Ovary (tissue), 7 donors: ENCODE measurements at regions not wholly inside any gene's neighbourhood (a gene's known extent, or its start where the extent isn't known, plus 50 kb on each side); places are given as distances from the start of the nearest gene placed in this dataset.

Experiments
- DNase-seq, 5 donors: peaks; one replicate each; pipeline ENCODE4 v3.0.0-alpha.2; 2019 to 2020
- H3K27ac ChIP-seq, 2 donors: fragments of 200-600 bp; one replicate each; pipeline versions ENCODE4 v1.5.1 to v1.8.0; 2019 to 2022
- H3K27me3 ChIP-seq: fragments of 200-600 bp; one replicate; pipeline ENCODE4 v1.8.0; 2022
- H3K36me3 ChIP-seq: fragments of 200-600 bp; sonication (generic); one replicate; pipeline ENCODE4 v1.5.1; 2019
- H3K4me1 ChIP-seq: one replicate; pipeline ENCODE4 v1.8.1; 2013; ENCODE audit warnings: mild to moderate bottlenecking, moderate library complexity; ENCODE audit not compliant: insufficient read depth
- H3K4me3 ChIP-seq: fragments of 200-600 bp; sonication (generic); one replicate; pipeline ENCODE4 v1.5.1; 2017
- H3K9me3 ChIP-seq, 2 donors: fragments of 200-600 bp in 1 of 2; sonication (generic) in 1 of 2; one replicate each; pipeline versions ENCODE4 v1.5.1 to v1.8.1; 2013 to 2019; ENCODE audit warnings: mild to moderate bottlenecking in 1 of 2, moderate library complexity in 1 of 2
- CTCF ChIP-seq, 3 donors: fragments of 450-650 bp in 2 of 3; fragments of 200-600 bp in 1 of 3; IDR thresholded peaks; one replicate each; pipeline versions ENCODE4 v1.5.1 to v1.8.0; 2016 to 2022; ENCODE audit warnings: antibody characterized with exemption in 3 of 3, mild to moderate bottlenecking in 1 of 3
- EP300 ChIP-seq: sonication (generic); formaldehyde crosslinking; IDR thresholded peaks from one replicate; pipeline ENCODE4 v1.6.1; 2017; ENCODE audit warnings: antibody characterized with exemption
- POLR2A ChIP-seq: fragments of 450-650 bp; IDR thresholded peaks from one replicate; pipeline ENCODE4 v1.6.1; 2017; ENCODE audit warnings: antibody characterized with exemption, mild to moderate bottlenecking, moderate library complexity
- WGBS, 3 donors: extraction: QIAGEN DNeasy Blood & Tissue Kit in 1 of 3; methylation state at CpG; one replicate each; pipeline versions ENCODE4 v1.1.5 to v1.1.7; 2013 to 2017; 5-methylcytosine and 5-hydroxymethylcytosine counted together
- intact Hi-C, 4 donors: fragments of 100-400 bp; cut with DNase I; formaldehyde crosslinking; loops; one replicate each; pipeline versions ENCODE4 v1.11.0 to v1.15.1; 2022 to 2023
- donor health status: DM: no; HTN: no; CAD: no; lungs with moderate emphysema.
- donor health status: DM: no; HTN: no; CAD: no.
- donor health status: Bipolar disorder and iron deficiency.
- donor health status: DM: no; HTN: no; CAD: no.
- donor health status: DM: yes; HTN: yes; CAD: no.

GRCh38 chr18:61154866-61155265, 178.4 kb upstream of the CDH20 start:
- TF ChIP-seq EP300 (no peak), CTCF (IDR thresholded peaks at IDR 0.05) (no peak)
- Histone ChIP-seq H3K4me3 (no peak overlapping the region), H3K27me3 (peaks cover 3% of the 10 kb centered on the region), H3K27ac (no peak overlapping the region), H3K9me3 (no peaks in the 10 kb centered on the region), H3K4me1 (no peaks in the 10 kb centered on the region), H3K36me3 (no peaks in the 10 kb centered on the region)
- intact Hi-C loops = no loop called here
- no peak for DNase-seq
- 43 to 56% (median 45%) methylated on average over 3 of the region's 3 CpGs for WGBS, 3 donors

GRCh38 chr18:61155586-61155985, 177.6 kb upstream of the CDH20 start:
- no peak overlapping the region for H3K27ac ChIP-seq
- no peaks in the 10 kb centered on the region for H3K9me3 ChIP-seq
- intact Hi-C loops = no loop called here
- TF ChIP-seq EP300 = no peak
- TF ChIP-seq CTCF (IDR thresholded peaks at IDR 0.05) = no peak
- no peak for TF ChIP-seq POLR2A
- no peak for DNase-seq
- 30 to 48% (median 31%) methylated on average over 3 of the region's 3 CpGs for WGBS, 3 donors
- no peaks in the 10 kb centered on the region for H3K36me3 ChIP-seq
- H3K4me3 ChIP-seq = no peak overlapping the region
- no peaks in the 10 kb centered on the region for H3K4me1 ChIP-seq
- H3K27me3 ChIP-seq = peaks cover 3% of the 10 kb centered on the region

GRCh38 chr18:61157451-61157850, 175.8 kb upstream of the CDH20 start:
- Histone ChIP-seq H3K27ac (no peak overlapping the region), H3K36me3 (no peaks in the 10 kb centered on the region), H3K4me1 (no peaks in the 10 kb centered on the region), H3K4me3 (no peak overlapping the region), H3K9me3 (no peaks in the 10 kb centered on the region), H3K27me3 (no peaks in the 10 kb centered on the region)
- WGBS, 3 donors = 85 to 90% (median 89%) methylated on average over 6 of the region's 6 CpGs
- no peak for DNase-seq
- no peak for TF ChIP-seq CTCF (IDR thresholded peaks at IDR 0.05)
- no peak for TF ChIP-seq POLR2A
- TF ChIP-seq EP300 = no peak
- intact Hi-C loops = no loop called here

GRCh38 chr18:61159246-61159645, 174.0 kb upstream of the CDH20 start:
- Histone ChIP-seq H3K27ac (no peak overlapping the region), H3K27me3 (no peaks in the 10 kb centered on the region), H3K4me1 (no peaks in the 10 kb centered on the region), H3K4me3 (no peak overlapping the region), H3K9me3 (no peaks in the 10 kb centered on the region), H3K36me3 (no peaks in the 10 kb centered on the region)
- no peak for DNase-seq
- 70 to 78% (median 77%) methylated on average over 4 of the region's 4 CpGs for WGBS, 3 donors
- intact Hi-C loops = no loop called here
- no peak for TF ChIP-seq POLR2A
- TF ChIP-seq CTCF (IDR thresholded peaks at IDR 0.05) = no peak

GRCh38 chr18:61164321-61164720, 168.9 kb upstream of the CDH20 start:
- intact Hi-C loops = no loop called here
- WGBS, 3 donors = 76 to 85% (median 76%) methylated on average over 1 of the region's 1 CpG
- H3K4me3 ChIP-seq = no peak overlapping the region
- H3K27me3 ChIP-seq = no peaks in the 10 kb centered on the region
- H3K4me1 ChIP-seq = no peaks in the 10 kb centered on the region
- H3K27ac ChIP-seq = no peak overlapping the region
- no peaks in the 10 kb centered on the region for H3K36me3 ChIP-seq
- DNase-seq = no peak
- no peaks in the 10 kb centered on the region for H3K9me3 ChIP-seq
- TF ChIP-seq POLR2A = no peak
- TF ChIP-seq EP300 = no peak
- TF ChIP-seq CTCF (IDR thresholded peaks at IDR 0.05) = no peak
